ENCODE measurements at regions not wholly inside any gene's neighbourhood (a gene's known extent, or its start where the extent isn't known, plus 50 kb on each side); places are given as distances from the start of the nearest gene placed in this dataset.

DNA sequence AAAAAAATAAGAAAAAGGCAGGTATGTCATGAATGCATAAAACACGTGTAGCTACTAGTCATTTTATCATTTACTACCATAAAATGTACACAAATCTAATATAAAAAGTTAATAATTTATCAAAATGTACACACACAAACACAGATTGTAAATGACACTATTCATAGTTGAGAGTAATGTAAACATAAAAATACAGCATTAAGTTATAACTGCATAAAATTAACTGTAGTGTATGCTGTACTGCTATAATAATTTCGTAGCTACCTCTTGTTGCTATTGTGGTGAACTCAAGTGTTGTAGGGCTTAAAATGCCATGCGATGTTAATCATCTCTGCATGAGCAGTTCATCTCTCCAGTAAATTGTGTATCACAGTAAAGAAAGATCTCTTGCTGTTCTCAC is 170.0 kb downstream of the MRPL14 start:
- H3K36me3 Mint-ChIP-seq (ENCODE audit: insufficient read depth in 1 of 3, low read depth in 3 of 3) = peaks cover 0 to 7% (median 0%) of the 10 kb centered on the region in 3 experiments; a peak in 3 of 7 replicates

More for the DNA sequence above, 170.0 kb downstream of the MRPL14 start:
- Histone ChIP-seq H3K4ac (ENCODE audit: low read depth, low read length) (no peak overlapping the region), H3K4me1 (ENCODE audit: insufficient read depth, low read length) (no peaks in the 10 kb centered on the region), H3K4me2 (ENCODE audit: insufficient read depth, insufficient read length, low read length) (no peak overlapping the region), H2BK15ac (ENCODE audit: low read depth, low read length) (no peak overlapping the region), H3K14ac (ENCODE audit: insufficient read depth, low read length) (no peak overlapping the region), H3K18ac (ENCODE audit: insufficient read length, low read depth, low read length) (no peak overlapping the region), H3K23ac (ENCODE audit: insufficient read length, low read depth, low read length) (no peak overlapping the region), H2BK20ac (ENCODE audit: low read depth, low read length, poor library complexity, severe bottlenecking) (no peak overlapping the region), H3K27me3 (ENCODE audit: insufficient read depth, low read length) (no peaks in the 10 kb centered on the region), H3K56ac (ENCODE audit: insufficient read length, low read depth, low read length) (no peak overlapping the region), H3K27ac (ENCODE audit: insufficient read length, low read depth, low read length) (no peak overlapping the region), H2BK120ac (ENCODE audit: low read depth, low read length, poor library complexity, severe bottlenecking) (no peak overlapping the region), H4K91ac (ENCODE audit: insufficient read length, low read depth, low read length) (no peak overlapping the region), H2AFZ (ENCODE audit: low read length) (no peak overlapping the region), H4K8ac (replicated peaks; ENCODE audit: insufficient read length, low read depth, low read length) (no peak overlapping the region), H3T11ph (ENCODE audit: low read length) (no peak overlapping the region), H3K9me3 (ENCODE audit: control insufficient read depth, low read depth, low read length) (no peaks in the 10 kb centered on the region), H2BK5ac (ENCODE audit: insufficient read length, low read length) (no peak overlapping the region), H3K9ac (ENCODE audit: extremely low read depth, insufficient read length, low read length) (no peak overlapping the region), H3K79me1 (ENCODE audit: insufficient read depth, low read depth, low read length, poor library complexity, severe bottlenecking) (no peaks in the 10 kb centered on the region), H2BK12ac (ENCODE audit: insufficient read length, low read depth, low read length) (no peak overlapping the region), H4K5ac (ENCODE audit: insufficient read length, low read depth, low read length) (no peak overlapping the region), H4K20me1 (ENCODE audit: control insufficient read depth, insufficient read depth, insufficient read length) (no peaks in the 10 kb centered on the region), H2AK5ac (ENCODE audit: insufficient read length, low read length) (no peak overlapping the region), H3K23me2 (ENCODE audit: insufficient read length, low read depth, low read length, poor library complexity, severe bottlenecking) (no peaks in the 10 kb centered on the region), H3K79me2 (ENCODE audit: insufficient read depth, low read length) (no peaks in the 10 kb centered on the region)
- H3K27ac Mint-ChIP-seq = no peak overlapping the region
- peaks cover 2 to 7% of the 10 kb centered on the region in 2 experiments; a peak in 2 of 4 replicates for H3K4me1 Mint-ChIP-seq
- H3K27me3 Mint-ChIP-seq (ENCODE audit: low read depth) = peaks cover 3% of the 10 kb centered on the region; the same call in 1 of the 2 replicates
- no peak for DNase-seq
- no peak overlapping the region for H3K4me3 Mint-ChIP-seq
- WGBS (ENCODE audit: extremely low coverage, insufficient read length, low lambda C conversion rate) = no CpG with 5 or more reads among the region's 3 CpGs
- peaks cover 2 to 6% of the 10 kb centered on the region in 2 experiments; a peak in 4 of 5 replicates for H3K9me3 Mint-ChIP-seq
- TF ChIP-seq, protein P1, sequence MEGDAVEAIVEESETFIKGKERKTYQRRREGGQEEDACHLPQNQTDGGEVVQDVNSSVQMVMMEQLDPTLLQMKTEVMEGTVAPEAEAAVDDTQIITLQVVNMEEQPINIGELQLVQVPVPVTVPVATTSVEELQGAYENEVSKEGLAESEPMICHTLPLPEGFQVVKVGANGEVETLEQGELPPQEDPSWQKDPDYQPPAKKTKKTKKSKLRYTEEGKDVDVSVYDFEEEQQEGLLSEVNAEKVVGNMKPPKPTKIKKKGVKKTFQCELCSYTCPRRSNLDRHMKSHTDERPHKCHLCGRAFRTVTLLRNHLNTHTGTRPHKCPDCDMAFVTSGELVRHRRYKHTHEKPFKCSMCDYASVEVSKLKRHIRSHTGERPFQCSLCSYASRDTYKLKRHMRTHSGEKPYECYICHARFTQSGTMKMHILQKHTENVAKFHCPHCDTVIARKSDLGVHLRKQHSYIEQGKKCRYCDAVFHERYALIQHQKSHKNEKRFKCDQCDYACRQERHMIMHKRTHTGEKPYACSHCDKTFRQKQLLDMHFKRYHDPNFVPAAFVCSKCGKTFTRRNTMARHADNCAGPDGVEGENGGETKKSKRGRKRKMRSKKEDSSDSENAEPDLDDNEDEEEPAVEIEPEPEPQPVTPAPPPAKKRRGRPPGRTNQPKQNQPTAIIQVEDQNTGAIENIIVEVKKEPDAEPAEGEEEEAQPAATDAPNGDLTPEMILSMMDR (conservative IDR thresholded peaks at IDR 0.05) = no peak
